ENCODE measurements at regions not wholly inside any gene's neighbourhood (a gene's known extent, or its start where the extent isn't known, plus 50 kb on each side); places are given as distances from the start of the nearest gene placed in this dataset.

DNA sequence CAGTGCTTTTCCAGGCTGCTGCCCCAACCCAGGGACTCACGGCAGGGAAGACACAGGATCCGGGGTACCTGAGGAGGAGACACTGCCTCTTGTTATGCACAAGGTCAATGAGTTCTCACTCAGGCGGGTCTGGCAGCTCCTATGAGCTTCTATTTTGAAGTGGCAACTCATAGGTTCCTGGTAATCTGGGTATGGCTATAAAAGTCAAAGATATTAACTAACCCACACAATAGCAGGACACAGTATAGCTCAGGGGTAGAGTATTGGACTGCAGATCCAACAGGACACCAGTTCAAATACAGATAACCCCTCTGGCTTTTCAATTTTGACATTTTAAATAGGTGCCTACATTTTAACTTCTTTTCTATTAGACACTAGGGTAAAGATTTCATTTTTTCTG, 130.3 kb upstream of the ZNF746 start:
- Histone ChIP-seq H3F3A (ENCODE audit: insufficient read depth, low read length) (peaks cover 4% of the 10 kb centered on the region; the same call in 1 of the 2 replicates), H3K36me3 (replicated peaks; ENCODE audit: insufficient read depth, low read length) (no peaks in the 10 kb centered on the region), H2AFZ (ENCODE audit: low read length) (no peak overlapping the region), H3K4me3 (ENCODE audit: low read length) (no peak overlapping the region), H3K27me3 (replicated peaks; ENCODE audit: insufficient read depth, low read length) (peaks cover 33% of the 10 kb centered on the region), H3K9me3 (replicated peaks; ENCODE audit: insufficient read depth, low read length) (no peaks in the 10 kb centered on the region), H3K79me2 (ENCODE audit: low read length) (peaks cover 15% of the 10 kb centered on the region), H4K20me1 (ENCODE audit: insufficient read depth, low read length) (no peaks in the 10 kb centered on the region), H3K9me2 (replicated peaks; ENCODE audit: insufficient read depth, low read length) (no peaks in the 10 kb centered on the region), H3K27ac (ENCODE audit: low read length) (no peak overlapping the region), H3K4me1 (ENCODE audit: low read length) (peaks cover 7% of the 10 kb centered on the region), H3K4me2 (ENCODE audit: low read depth, low read length) (no peak overlapping the region), H3K9ac (ENCODE audit: low read length) (no peak overlapping the region)
- TF ChIP-seq EZH2 (optimal IDR thresholded peaks at IDR 0.05; ENCODE audit: low read depth, low read length) = no peak
- no peak for TF ChIP-seq EZH2phosphoT487 (IDR thresholded peaks at IDR 0.05; ENCODE audit: low read length)
- TF ChIP-seq, protein P1, sequence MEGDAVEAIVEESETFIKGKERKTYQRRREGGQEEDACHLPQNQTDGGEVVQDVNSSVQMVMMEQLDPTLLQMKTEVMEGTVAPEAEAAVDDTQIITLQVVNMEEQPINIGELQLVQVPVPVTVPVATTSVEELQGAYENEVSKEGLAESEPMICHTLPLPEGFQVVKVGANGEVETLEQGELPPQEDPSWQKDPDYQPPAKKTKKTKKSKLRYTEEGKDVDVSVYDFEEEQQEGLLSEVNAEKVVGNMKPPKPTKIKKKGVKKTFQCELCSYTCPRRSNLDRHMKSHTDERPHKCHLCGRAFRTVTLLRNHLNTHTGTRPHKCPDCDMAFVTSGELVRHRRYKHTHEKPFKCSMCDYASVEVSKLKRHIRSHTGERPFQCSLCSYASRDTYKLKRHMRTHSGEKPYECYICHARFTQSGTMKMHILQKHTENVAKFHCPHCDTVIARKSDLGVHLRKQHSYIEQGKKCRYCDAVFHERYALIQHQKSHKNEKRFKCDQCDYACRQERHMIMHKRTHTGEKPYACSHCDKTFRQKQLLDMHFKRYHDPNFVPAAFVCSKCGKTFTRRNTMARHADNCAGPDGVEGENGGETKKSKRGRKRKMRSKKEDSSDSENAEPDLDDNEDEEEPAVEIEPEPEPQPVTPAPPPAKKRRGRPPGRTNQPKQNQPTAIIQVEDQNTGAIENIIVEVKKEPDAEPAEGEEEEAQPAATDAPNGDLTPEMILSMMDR (IDR thresholded peaks at IDR 0.05; ENCODE audit: low read length) = no peak
- DNase-seq = no peak

DNA sequence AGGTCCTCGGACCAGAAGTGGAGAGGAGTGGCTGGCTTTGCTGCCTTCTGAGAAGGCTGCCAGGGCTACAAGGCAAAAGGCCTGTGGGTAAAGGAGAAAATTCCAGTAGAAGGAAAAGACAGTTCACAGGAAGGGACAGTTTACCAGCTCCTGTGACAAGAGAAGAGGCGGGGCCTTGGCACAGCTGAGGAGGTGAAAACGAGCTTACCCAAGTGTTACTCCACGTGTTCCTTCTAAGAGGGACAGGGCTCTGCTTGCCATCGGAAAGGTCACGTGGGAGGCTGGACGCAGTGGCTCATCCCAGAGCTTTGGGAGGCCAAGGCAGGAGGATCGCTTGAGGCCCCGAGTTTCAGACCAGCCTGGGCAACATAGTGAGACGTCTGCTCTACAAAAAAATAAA, 129.4 kb upstream of the ZNF746 start:
- H3K9ac ChIP-seq (ENCODE audit: low read length) = no peak overlapping the region
- H2AFZ ChIP-seq (ENCODE audit: low read length) = no peak overlapping the region
- peaks cover 33% of the 10 kb centered on the region for H3K27me3 ChIP-seq (replicated peaks; ENCODE audit: insufficient read depth, low read length)
- TF ChIP-seq, protein P1 (IDR thresholded peaks at IDR 0.05; ENCODE audit: low read length) = no peak
- TF ChIP-seq EZH2 (optimal IDR thresholded peaks at IDR 0.05; ENCODE audit: low read depth, low read length) (no peak), EZH2phosphoT487 (IDR thresholded peaks at IDR 0.05; ENCODE audit: low read length) (no peak)
- H3K4me3 ChIP-seq (ENCODE audit: low read length) = no peak overlapping the region
- no peak overlapping the region for H3K27ac ChIP-seq (ENCODE audit: low read length)
- H3K79me2 ChIP-seq (ENCODE audit: low read length) = peaks cover 24% of the 10 kb centered on the region
- no peak for DNase-seq
- no peaks in the 10 kb centered on the region for H3K9me2 ChIP-seq (replicated peaks; ENCODE audit: insufficient read depth, low read length)
- no peaks in the 10 kb centered on the region for H4K20me1 ChIP-seq (ENCODE audit: insufficient read depth, low read length)
- H3F3A ChIP-seq (ENCODE audit: insufficient read depth, low read length) = peaks cover 4% of the 10 kb centered on the region; the same call in 1 of the 2 replicates
- no peak overlapping the region for H3K4me2 ChIP-seq (ENCODE audit: low read depth, low read length)
- peaks cover 16% of the 10 kb centered on the region for H3K4me1 ChIP-seq (ENCODE audit: low read length)
- no peaks in the 10 kb centered on the region for H3K36me3 ChIP-seq (replicated peaks; ENCODE audit: insufficient read depth, low read length)
- no peaks in the 10 kb centered on the region for H3K9me3 ChIP-seq (replicated peaks; ENCODE audit: insufficient read depth, low read length)

DNA sequence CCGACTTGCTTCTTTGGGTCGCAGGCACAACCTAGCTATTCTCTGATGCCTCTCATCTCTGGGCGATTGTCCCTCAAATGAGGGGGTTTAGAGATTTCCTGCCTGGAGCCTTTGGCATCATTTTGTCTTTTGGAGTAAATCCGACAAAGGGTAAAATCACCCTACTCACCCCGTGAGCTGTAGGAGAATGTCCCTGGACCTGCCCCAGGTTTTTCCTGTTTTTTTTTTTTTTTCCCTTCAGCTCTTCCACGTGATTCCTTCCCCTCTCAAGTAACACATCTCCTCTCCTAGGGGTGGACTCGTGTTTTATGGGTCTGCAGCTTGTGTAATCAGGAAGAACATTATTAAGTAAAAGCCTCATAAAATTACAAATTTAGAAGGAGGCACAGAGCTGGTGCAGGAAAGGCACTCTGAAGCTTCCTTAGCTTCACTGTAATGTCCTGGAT, 128.4 kb upstream of the ZNF746 start:
- H2AFZ ChIP-seq (ENCODE audit: low read length) = no peak overlapping the region
- no peaks in the 10 kb centered on the region for H3K9me2 ChIP-seq (replicated peaks; ENCODE audit: insufficient read depth, low read length)
- peaks cover 4% of the 10 kb centered on the region; the same call in 1 of the 2 replicates for H3F3A ChIP-seq (ENCODE audit: insufficient read depth, low read length)
- H3K36me3 ChIP-seq (replicated peaks; ENCODE audit: insufficient read depth, low read length) = no peaks in the 10 kb centered on the region
- no peak for TF ChIP-seq EZH2 (optimal IDR thresholded peaks at IDR 0.05; ENCODE audit: low read depth, low read length)
- TF ChIP-seq, protein P1 (IDR thresholded peaks at IDR 0.05; ENCODE audit: low read length) = no peak
- TF ChIP-seq EZH2phosphoT487 (IDR thresholded peaks at IDR 0.05; ENCODE audit: low read length) = no peak
- H4K20me1 ChIP-seq (ENCODE audit: insufficient read depth, low read length) = no peaks in the 10 kb centered on the region
- no peak overlapping the region for H3K4me2 ChIP-seq (ENCODE audit: low read depth, low read length)
- H3K27me3 ChIP-seq (replicated peaks; ENCODE audit: insufficient read depth, low read length) = peaks cover 26% of the 10 kb centered on the region
- H3K4me1 ChIP-seq (ENCODE audit: low read length) = peaks cover 20% of the 10 kb centered on the region
- peaks cover 31% of the 10 kb centered on the region for H3K79me2 ChIP-seq (ENCODE audit: low read length)
- no peak overlapping the region for H3K27ac ChIP-seq (ENCODE audit: low read length)
- H3K9me3 ChIP-seq (replicated peaks; ENCODE audit: insufficient read depth, low read length) = no peaks in the 10 kb centered on the region
- H3K9ac ChIP-seq (ENCODE audit: low read length) = no peak overlapping the region
- no peak for DNase-seq
- H3K4me3 ChIP-seq (ENCODE audit: low read length) = no peak overlapping the region
